Tibial artery (tissue), 4 donors: ENCODE measurements at regions not wholly inside any gene's neighbourhood (a gene's known extent, or its start where the extent isn't known, plus 50 kb on each side); places are given as distances from the start of the nearest gene placed in this dataset.

Source experiments
- DNase-seq, 2 donors: peaks; one replicate each; pipeline ENCODE4 v3.0.0-alpha.2; 2019
- H3K27ac ChIP-seq, 2 donors: fragments of 200-600 bp; sonication (generic) in 1 of 2; 1 replicate in 1 of 2; 2 replicates in 1 of 2; pipeline ENCODE4 v1.5.1; 2018 to 2019; ENCODE audit warnings: mild to moderate bottlenecking in 1 of 2
- H3K27me3 ChIP-seq, 2 donors: fragments of 200-600 bp; sonication (generic) in 1 of 2; one replicate each; pipeline versions ENCODE4 v1.5.1 to v1.6.0; 2016 to 2019
- H3K36me3 ChIP-seq, 3 donors: fragments of 200-600 bp; sonication (generic) in 2 of 3; one replicate each; pipeline ENCODE4 v1.5.1; 2016 to 2019; ENCODE audit warnings: mild to moderate bottlenecking in 2 of 3
- H3K4me1 ChIP-seq, 4 donors: fragments of 200-600 bp; sonication (generic) in 2 of 4; 1 replicate in 3 of 4; 2 replicates in 1 of 4; pipeline ENCODE4 v1.5.1; 2016 to 2019
- H3K4me3 ChIP-seq, 2 donors: fragments of 200-600 bp; sonication (generic) in 1 of 2; 1 replicate in 1 of 2; 2 replicates in 1 of 2; pipeline ENCODE4 v1.5.1; 2018 to 2019; ENCODE audit warnings: mild to moderate bottlenecking in 2 of 2
- H3K9me3 ChIP-seq, 3 donors: fragments of 200-600 bp; sonication (generic) in 1 of 3; one replicate each; pipeline ENCODE4 v1.5.1; 2016 to 2019
- intact Hi-C: fragments of 100-400 bp; cut with DNase I; formaldehyde crosslinking; loops from one replicate; pipeline ENCODE4 v1.15.0; 2023; ENCODE audit warnings: low total_unique reads
- TF ChIP-seq, protein P1 (sequence below), 2 experiments: fragments of 200-600 bp in 1 of 2; fragments of 450-650 bp in 1 of 2; IDR thresholded peaks; one replicate each; pipeline ENCODE4 v1.5.1; 2017 to 2019; ENCODE audit warnings: antibody characterized with exemption in 2 of 2, mild to moderate bottlenecking in 1 of 2, moderate library complexity in 1 of 2

DNA sequence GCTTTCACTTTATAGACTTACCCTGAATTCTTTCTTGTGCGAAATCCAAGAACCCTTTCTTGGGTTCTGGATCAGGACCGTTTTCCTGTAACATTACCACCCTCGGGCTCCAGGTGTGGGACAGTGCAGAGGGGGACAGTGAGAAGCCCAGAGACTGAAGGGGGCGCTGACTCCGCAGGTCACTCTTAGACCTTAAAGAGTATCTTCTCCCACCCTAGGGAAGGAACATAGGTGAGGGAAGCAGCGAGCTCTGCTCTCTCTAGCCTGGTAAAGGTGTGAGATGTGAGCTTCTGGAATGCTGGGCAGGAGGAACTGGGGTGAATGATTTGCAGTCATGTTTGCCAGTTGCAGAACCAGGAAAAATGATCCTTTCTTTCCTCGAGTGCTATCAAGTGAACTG, 80.8 kb upstream of the ZNF507 start:
- TF ChIP-seq, protein P1, sequence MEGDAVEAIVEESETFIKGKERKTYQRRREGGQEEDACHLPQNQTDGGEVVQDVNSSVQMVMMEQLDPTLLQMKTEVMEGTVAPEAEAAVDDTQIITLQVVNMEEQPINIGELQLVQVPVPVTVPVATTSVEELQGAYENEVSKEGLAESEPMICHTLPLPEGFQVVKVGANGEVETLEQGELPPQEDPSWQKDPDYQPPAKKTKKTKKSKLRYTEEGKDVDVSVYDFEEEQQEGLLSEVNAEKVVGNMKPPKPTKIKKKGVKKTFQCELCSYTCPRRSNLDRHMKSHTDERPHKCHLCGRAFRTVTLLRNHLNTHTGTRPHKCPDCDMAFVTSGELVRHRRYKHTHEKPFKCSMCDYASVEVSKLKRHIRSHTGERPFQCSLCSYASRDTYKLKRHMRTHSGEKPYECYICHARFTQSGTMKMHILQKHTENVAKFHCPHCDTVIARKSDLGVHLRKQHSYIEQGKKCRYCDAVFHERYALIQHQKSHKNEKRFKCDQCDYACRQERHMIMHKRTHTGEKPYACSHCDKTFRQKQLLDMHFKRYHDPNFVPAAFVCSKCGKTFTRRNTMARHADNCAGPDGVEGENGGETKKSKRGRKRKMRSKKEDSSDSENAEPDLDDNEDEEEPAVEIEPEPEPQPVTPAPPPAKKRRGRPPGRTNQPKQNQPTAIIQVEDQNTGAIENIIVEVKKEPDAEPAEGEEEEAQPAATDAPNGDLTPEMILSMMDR (IDR thresholded peaks at IDR 0.05), result no peak
- DNase-seq, result no peak
- H3K27ac ChIP-seq, result no peak overlapping the region
- no peaks in the 10 kb centered on the region for H3K9me3 ChIP-seq
- no peaks in the 10 kb centered on the region for H3K4me1 ChIP-seq
- H3K27me3 ChIP-seq, result no peaks in the 10 kb centered on the region
- H3K4me3 ChIP-seq, result no peak overlapping the region
- intact Hi-C loops, result no loop called here
- H3K36me3 ChIP-seq, result no peaks in the 10 kb centered on the region

DNA sequence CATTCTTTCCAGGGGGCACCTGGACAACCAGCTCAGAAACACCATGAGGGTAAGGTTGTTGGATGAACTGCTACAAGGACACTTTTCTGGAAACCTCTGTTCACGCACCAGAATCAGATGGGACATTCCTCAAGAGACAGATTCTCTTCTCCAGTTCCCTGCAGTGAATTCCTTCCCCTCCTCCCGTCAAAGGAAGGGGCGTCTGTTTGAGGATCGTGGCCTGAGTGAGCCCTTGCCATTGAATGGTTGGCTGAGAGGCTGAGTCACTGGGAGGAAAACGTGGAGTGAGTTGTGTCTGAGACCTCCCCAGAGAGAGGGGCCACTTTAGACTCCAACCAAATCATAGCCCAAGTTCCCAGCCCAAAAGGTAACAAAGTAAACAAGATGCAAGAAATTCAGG, 79.4 kb upstream of the ZNF507 start:
- H3K27me3 ChIP-seq, result peaks cover 0 to 2% of the 10 kb centered on the region in 2 donors
- H3K9me3 ChIP-seq, result no peaks in the 10 kb centered on the region
- intact Hi-C loops, result no loop called here
- H3K4me3 ChIP-seq, result no peak overlapping the region
- no peak for DNase-seq
- H3K36me3 ChIP-seq, result no peaks in the 10 kb centered on the region
- no peaks in the 10 kb centered on the region for H3K4me1 ChIP-seq
- TF ChIP-seq, protein P1 (IDR thresholded peaks at IDR 0.05), result no peak
- H3K27ac ChIP-seq, result no peak overlapping the region

DNA sequence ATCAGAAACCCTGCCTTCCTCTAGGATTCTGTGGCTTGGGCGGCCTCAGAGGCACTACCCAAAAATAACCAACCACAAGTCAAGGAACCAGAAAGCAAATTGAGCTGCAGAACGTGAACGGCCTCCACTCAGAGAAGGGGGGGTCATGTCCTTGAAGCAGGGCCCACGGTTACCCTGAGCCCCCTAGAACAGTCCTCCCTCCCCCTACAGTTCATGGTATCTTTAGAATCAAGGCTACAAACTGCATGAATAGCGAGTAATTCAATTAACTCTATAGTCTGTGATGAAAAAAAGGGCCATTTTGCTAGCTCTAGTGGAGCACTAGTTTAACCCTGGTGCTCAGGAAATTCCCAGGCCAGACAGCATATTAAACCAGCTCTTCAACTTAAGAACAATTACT, 79.0 kb upstream of the ZNF507 start:
- Histone ChIP-seq H3K36me3 (no peaks in the 10 kb centered on the region), H3K9me3 (no peaks in the 10 kb centered on the region), H3K27ac (no peak overlapping the region), H3K4me3 (no peak overlapping the region), H3K4me1 (no peaks in the 10 kb centered on the region), H3K27me3 (peaks cover 0 to 2% of the 10 kb centered on the region in 2 donors)
- TF ChIP-seq, protein P1 (IDR thresholded peaks at IDR 0.05), result no peak
- DNase-seq, result no peak
- intact Hi-C loops, result no loop called here

DNA sequence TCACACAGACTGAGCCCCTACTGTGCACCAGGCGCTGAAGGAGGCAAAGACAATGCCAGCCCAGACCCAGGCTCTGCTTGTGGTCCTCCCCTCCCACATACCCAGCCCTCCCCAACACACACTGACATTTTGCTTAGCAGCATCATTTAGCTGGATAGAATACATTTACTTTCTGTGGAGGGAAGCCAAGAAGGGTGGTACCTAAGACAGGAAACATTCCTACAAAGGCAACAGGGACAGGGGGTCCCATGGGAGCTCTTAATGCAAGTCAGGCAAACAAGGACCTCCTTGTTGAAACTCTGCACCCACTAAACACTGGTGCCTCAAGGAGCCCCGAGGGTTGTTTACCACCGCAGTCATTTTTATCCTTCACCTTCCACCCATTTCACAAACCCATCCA, 77.0 kb upstream of the ZNF507 start:
- Histone ChIP-seq H3K36me3 (no peaks in the 10 kb centered on the region), H3K27me3 (peaks cover 0 to 2% of the 10 kb centered on the region in 2 donors), H3K27ac (no peak overlapping the region), H3K9me3 (no peaks in the 10 kb centered on the region), H3K4me1 (no peaks in the 10 kb centered on the region), H3K4me3 (no peak overlapping the region)
- DNase-seq, result no peak
- TF ChIP-seq, protein P1 (IDR thresholded peaks at IDR 0.05), result no peak
- intact Hi-C loops, result no loop called here

DNA sequence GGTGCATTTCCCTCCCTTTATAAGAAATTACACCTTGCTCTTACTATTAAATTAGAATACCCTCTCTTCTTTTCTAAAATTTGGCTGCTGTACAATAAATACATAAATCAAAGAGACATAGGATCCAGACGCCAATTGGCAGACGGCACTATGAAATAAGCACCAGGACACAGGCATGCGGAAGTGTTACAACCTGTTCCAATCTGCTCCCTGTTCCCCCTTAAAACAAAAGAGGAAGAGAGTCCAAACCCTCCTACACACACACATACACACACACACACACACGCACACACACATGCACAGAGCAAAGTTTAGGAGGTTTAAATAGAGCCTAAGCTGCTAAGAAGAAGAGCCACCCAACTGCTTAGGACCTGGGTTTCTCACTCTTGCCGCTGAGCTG, 75.6 kb upstream of the ZNF507 start:
- intact Hi-C loops, result no loop called here
- Histone ChIP-seq H3K27ac (no peak overlapping the region), H3K36me3 (no peaks in the 10 kb centered on the region), H3K9me3 (peaks cover 0 to 8% (median 2%) of the 10 kb centered on the region in 3 donors), H3K27me3 (peaks cover 0 to 2% of the 10 kb centered on the region in 2 donors), H3K4me3 (no peak overlapping the region), H3K4me1 (no peaks in the 10 kb centered on the region)
- DNase-seq, result no peak
- TF ChIP-seq, protein P1 (IDR thresholded peaks at IDR 0.05), result no peak

DNA sequence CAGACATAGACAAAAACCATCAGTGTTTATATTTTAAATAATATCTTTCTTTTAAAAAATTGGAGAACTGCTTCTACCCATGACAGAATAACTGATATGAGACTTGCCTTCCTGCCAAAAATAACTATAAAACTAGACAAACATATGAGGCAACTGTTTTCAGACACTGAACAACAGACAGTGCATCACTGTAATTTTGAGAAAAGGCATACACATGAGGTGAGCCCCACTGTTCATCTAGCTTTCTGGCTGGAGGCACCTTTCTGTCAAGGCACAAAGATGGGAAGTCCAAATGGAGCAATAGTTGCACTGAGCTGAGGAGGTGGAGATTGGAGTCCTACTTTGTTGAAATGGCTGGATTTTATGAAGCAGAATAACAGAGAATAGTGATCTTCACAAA, 71.9 kb upstream of the ZNF507 start:
- intact Hi-C loops, result no loop called here
- H3K4me1 ChIP-seq, result no peaks in the 10 kb centered on the region
- H3K4me3 ChIP-seq, result no peak overlapping the region
- H3K9me3 ChIP-seq, result peaks cover 0 to 8% (median 2%) of the 10 kb centered on the region in 3 donors
- H3K36me3 ChIP-seq, result no peaks in the 10 kb centered on the region
- peaks cover 0 to 2% of the 10 kb centered on the region in 2 donors for H3K27me3 ChIP-seq
- H3K27ac ChIP-seq, result no peak overlapping the region
- DNase-seq, result no peak
- TF ChIP-seq, protein P1 (IDR thresholded peaks at IDR 0.05), result no peak
